Thyroid gland (tissue), 4 donors: ENCODE measurements at regions not wholly inside any gene's neighbourhood (a gene's known extent, or its start where the extent isn't known, plus 50 kb on each side); places are given as distances from the start of the nearest gene placed in this dataset.

Source experiments
- POLR2A ChIP-seq, 2 donors: fragments of 450-650 bp; IDR thresholded peaks; one replicate each; pipeline ENCODE4 v1.6.1; 2017; ENCODE audit warnings: antibody characterized with exemption in 2 of 2, mild to moderate bottlenecking in 2 of 2, moderate library complexity in 1 of 2
- TF ChIP-seq, protein P1 (sequence below), 6 experiments: fragments of 200-600 bp in 3 of 6; fragments of 450-650 bp in 3 of 6; sonication (generic) in 3 of 6; IDR thresholded peaks; one replicate each; pipeline ENCODE4 v1.5.1; 2016 to 2019; ENCODE audit warnings: antibody characterized with exemption in 6 of 6, mild to moderate bottlenecking in 2 of 6, inconsistent platforms in 1 of 6, moderate library complexity in 1 of 6

DNA sequence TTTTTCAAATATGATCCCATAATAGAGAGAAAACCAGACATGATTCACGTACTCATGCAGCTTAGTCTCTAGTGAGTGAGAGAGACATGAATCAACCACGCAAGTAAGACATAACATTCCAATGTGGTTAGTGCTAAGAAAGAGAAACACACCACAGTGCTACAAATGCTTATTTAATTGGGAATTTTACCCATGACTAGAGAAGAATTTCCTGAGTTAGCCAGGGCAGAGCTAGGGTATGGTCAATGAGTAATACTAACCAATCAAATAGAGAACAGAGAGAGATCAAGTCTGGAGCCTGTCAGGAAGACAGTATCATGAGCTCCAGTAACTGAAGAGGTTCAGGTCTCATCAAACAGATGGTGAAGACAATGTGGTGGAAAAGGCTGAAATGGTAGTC lies 495.2 kb downstream of the PDGFC start:
- TF ChIP-seq POLR2A (IDR thresholded peaks at IDR 0.05): no peak
- TF ChIP-seq, protein P1, sequence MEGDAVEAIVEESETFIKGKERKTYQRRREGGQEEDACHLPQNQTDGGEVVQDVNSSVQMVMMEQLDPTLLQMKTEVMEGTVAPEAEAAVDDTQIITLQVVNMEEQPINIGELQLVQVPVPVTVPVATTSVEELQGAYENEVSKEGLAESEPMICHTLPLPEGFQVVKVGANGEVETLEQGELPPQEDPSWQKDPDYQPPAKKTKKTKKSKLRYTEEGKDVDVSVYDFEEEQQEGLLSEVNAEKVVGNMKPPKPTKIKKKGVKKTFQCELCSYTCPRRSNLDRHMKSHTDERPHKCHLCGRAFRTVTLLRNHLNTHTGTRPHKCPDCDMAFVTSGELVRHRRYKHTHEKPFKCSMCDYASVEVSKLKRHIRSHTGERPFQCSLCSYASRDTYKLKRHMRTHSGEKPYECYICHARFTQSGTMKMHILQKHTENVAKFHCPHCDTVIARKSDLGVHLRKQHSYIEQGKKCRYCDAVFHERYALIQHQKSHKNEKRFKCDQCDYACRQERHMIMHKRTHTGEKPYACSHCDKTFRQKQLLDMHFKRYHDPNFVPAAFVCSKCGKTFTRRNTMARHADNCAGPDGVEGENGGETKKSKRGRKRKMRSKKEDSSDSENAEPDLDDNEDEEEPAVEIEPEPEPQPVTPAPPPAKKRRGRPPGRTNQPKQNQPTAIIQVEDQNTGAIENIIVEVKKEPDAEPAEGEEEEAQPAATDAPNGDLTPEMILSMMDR (IDR thresholded peaks at IDR 0.05): no peak
